Hepatocyte (in vitro differentiated cells): ENCODE measurements at regions not wholly inside any gene's neighbourhood (a gene's known extent, or its start where the extent isn't known, plus 50 kb on each side); places are given as distances from the start of the nearest gene placed in this dataset.

ENCODE experiments used
- EZH2phosphoT487 ChIP-seq: fragments of 200-600 bp; sonication (generic); IDR thresholded peaks from one replicate; pipeline ENCODE4 v1.6.1; 2018; ENCODE audit warnings: antibody characterized with exemption, mild to moderate bottlenecking, low read depth, moderate library complexity; ENCODE audit not compliant: unreplicated experiment, severe bottlenecking
- TF ChIP-seq, protein P1 (sequence below): fragments of 200-600 bp; sonication (generic); IDR thresholded peaks from 2 replicates; pipeline ENCODE4 v1.5.1; 2016; ENCODE audit warnings: antibody characterized with exemption, mild to moderate bottlenecking; ENCODE audit not compliant: poor library complexity

DNA sequence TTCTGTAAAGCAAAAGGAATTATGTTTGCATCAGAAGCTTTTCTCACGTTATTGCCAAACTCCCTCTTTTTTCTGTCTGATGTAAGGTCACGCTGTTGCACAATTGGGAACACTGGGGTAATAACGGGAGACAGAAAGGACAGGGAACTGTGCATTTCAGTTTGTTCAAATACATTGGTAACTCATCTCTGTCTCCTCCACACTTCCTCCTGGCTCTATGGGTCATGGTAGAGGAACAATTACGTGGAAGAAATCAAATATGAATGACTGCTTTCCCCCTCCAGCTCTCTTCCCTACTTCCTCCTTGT, 132.2 kb upstream of the TNFAIP3 start:
- TF ChIP-seq, protein P1, sequence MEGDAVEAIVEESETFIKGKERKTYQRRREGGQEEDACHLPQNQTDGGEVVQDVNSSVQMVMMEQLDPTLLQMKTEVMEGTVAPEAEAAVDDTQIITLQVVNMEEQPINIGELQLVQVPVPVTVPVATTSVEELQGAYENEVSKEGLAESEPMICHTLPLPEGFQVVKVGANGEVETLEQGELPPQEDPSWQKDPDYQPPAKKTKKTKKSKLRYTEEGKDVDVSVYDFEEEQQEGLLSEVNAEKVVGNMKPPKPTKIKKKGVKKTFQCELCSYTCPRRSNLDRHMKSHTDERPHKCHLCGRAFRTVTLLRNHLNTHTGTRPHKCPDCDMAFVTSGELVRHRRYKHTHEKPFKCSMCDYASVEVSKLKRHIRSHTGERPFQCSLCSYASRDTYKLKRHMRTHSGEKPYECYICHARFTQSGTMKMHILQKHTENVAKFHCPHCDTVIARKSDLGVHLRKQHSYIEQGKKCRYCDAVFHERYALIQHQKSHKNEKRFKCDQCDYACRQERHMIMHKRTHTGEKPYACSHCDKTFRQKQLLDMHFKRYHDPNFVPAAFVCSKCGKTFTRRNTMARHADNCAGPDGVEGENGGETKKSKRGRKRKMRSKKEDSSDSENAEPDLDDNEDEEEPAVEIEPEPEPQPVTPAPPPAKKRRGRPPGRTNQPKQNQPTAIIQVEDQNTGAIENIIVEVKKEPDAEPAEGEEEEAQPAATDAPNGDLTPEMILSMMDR, result no peak
- no peak for TF ChIP-seq EZH2phosphoT487
